IPS-18c (cell line): ENCODE measurements at regions not wholly inside any gene's neighbourhood (a gene's known extent, or its start where the extent isn't known, plus 50 kb on each side); places are given as distances from the start of the nearest gene placed in this dataset.
A peak's percentile ranks its signal among the peaks of the same experiment; 100 is the strongest.
"Not testable (repeated sequence)": the region's sequence is repeated elsewhere in the genome, so short reads cannot be mapped to it uniquely, and the experiment has no call there.

Experiments
- H3K4me3 ChIP-seq: 2 replicates; pipeline ENCODE4 v1.7.0; 2013; ENCODE audit warnings: low read depth, mild to moderate bottlenecking, low read length, moderate library complexity; ENCODE audit not compliant: insufficient read depth
- H3K9me3 ChIP-seq: one replicate; pipeline ENCODE4 v1.6.1; 2013; ENCODE audit warnings: mild to moderate bottlenecking, low read length, moderate library complexity; ENCODE audit not compliant: control insufficient read depth, insufficient read depth

- no peak overlapping the region for H3K4me3 ChIP-seq
- H3K9me3 ChIP-seq, result no peaks in the 10 kb centered on the region
These were observed 366.3 kb upstream of the FAR2 start for GRCh38 chr12:28782812-28783211.

- Histone ChIP-seq H3K4me3 (no peak overlapping the region), H3K9me3 (no peaks in the 10 kb centered on the region)
These were observed 361.9 kb upstream of the FAR2 start for GRCh38 chr12:28787151-28787550.

GRCh38 chr12:28788256-28788655 is 360.8 kb upstream of the FAR2 start:
- not testable (repeated sequence) for H3K4me3 ChIP-seq, H3K9me3 ChIP-seq

- H3K4me3 ChIP-seq, result no peak overlapping the region
- H3K9me3 ChIP-seq, result peaks cover 2% of the 10 kb centered on the region
These were observed 355.4 kb upstream of the FAR2 start for GRCh38 chr12:28793581-28794151.

- Histone ChIP-seq H3K9me3 (peaks cover 2% of the 10 kb centered on the region), H3K4me3 (no peak overlapping the region)
These were observed 354.9 kb upstream of the FAR2 start for GRCh38 chr12:28794211-28794610.

GRCh38 chr12:28794786-28795185 is 354.3 kb upstream of the FAR2 start:
- H3K4me3 ChIP-seq, result no peak overlapping the region
- H3K9me3 ChIP-seq, result peaks cover 2% of the 10 kb centered on the region

- no peak overlapping the region for H3K4me3 ChIP-seq
- H3K9me3 ChIP-seq, result peaks cover 2% of the 10 kb centered on the region
These were observed 353.8 kb upstream of the FAR2 start for GRCh38 chr12:28795311-28795710.

GRCh38 chr12:28799348-28799747 is 349.7 kb upstream of the FAR2 start:
- Histone ChIP-seq H3K4me3 (no peak overlapping the region), H3K9me3 (peaks cover 2% of the 10 kb centered on the region)

GRCh38 chr12:28800129-28800528 is 348.9 kb upstream of the FAR2 start:
- no peak overlapping the region for H3K4me3 ChIP-seq
- H3K9me3 ChIP-seq, result peaks cover 2% of the 10 kb centered on the region

- H3K4me3 ChIP-seq, result no peak overlapping the region
These were observed 346.2 kb upstream of the FAR2 start for GRCh38 chr12:28802706-28803438.

GRCh38 chr12:28807535-28807934 is 341.5 kb upstream of the FAR2 start:
- H3K9me3 ChIP-seq, result peaks cover 4% of the 10 kb centered on the region

More at GRCh38 chr12:28802706-28803438, 346.2 kb upstream of the FAR2 start:
- H3K9me3 ChIP-seq, result peaks cover 2% of the 10 kb centered on the region

GRCh38 chr12:28811457-28811856 is 337.6 kb upstream of the FAR2 start:
- H3K4me3 ChIP-seq, result no peak overlapping the region
- H3K9me3 ChIP-seq, result peaks cover 4% of the 10 kb centered on the region

More at GRCh38 chr12:28807535-28807934, 341.5 kb upstream of the FAR2 start:
- H3K4me3 ChIP-seq, result no peak overlapping the region

- peaks cover 4% of the 10 kb centered on the region for H3K9me3 ChIP-seq
- no peak overlapping the region for H3K4me3 ChIP-seq
These were observed 334.8 kb upstream of the FAR2 start for GRCh38 chr12:28814246-28814645.

- Histone ChIP-seq H3K9me3 (no peaks in the 10 kb centered on the region), H3K4me3 (peak overlapping the region; percentile 9; the same call in 1 of the 2 replicates)
These were observed 331.6 kb upstream of the FAR2 start for GRCh38 chr12:28817524-28817923.

GRCh38 chr12:28824193-28824846 is 324.8 kb upstream of the FAR2 start:
- Histone ChIP-seq H3K9me3 (no peaks in the 10 kb centered on the region), H3K4me3 (no peak overlapping the region)

- H3K9me3 ChIP-seq, result no peaks in the 10 kb centered on the region
- no peak overlapping the region for H3K4me3 ChIP-seq
These were observed 324.2 kb upstream of the FAR2 start for GRCh38 chr12:28824849-28825248.

- no peak overlapping the region for H3K4me3 ChIP-seq
- H3K9me3 ChIP-seq, result no peaks in the 10 kb centered on the region
These were observed 322.3 kb upstream of the FAR2 start for GRCh38 chr12:28826766-28827165.

GRCh38 chr12:28827861-28828260 is 321.2 kb upstream of the FAR2 start:
- no peak overlapping the region for H3K4me3 ChIP-seq
- H3K9me3 ChIP-seq, result no peaks in the 10 kb centered on the region
